SU-DHL-6 (cell line): ENCODE measurements at regions not wholly inside any gene's neighbourhood (a gene's known extent, or its start where the extent isn't known, plus 50 kb on each side); places are given as distances from the start of the nearest gene placed in this dataset.

Experiments used
- H2AFZ ChIP-seq: fragments of 200-600 bp; sonication (generic); 2 replicates; pipeline ENCODE4 v1.6.1; 2014; ENCODE audit warnings: low read depth, mild to moderate bottlenecking, moderate library complexity, mixed read lengths, antibody characterized with exemption, low read length; ENCODE audit not compliant: severe bottlenecking
- H3F3A ChIP-seq: fragments of 200-600 bp; shearing (Covaris generic); 2 replicates; pipeline ENCODE4 v1.6.0; 2016; ENCODE audit warnings: antibody characterized with exemption, mild to moderate bottlenecking; ENCODE audit not compliant: insufficient read depth
- H3K27ac ChIP-seq: fragments of 200-600 bp; sonication (generic); 2 replicates; pipeline ENCODE4 v1.5.1; 2016; ENCODE audit warnings: low read depth, mild to moderate bottlenecking, low read length, moderate library complexity, mixed read lengths
- H3K27me3 ChIP-seq: fragments of 200-600 bp; sonication (generic), shearing (Covaris generic); 2 replicates; pipeline ENCODE4 v1.6.0; 2014; ENCODE audit warnings: mild to moderate bottlenecking, low read length
- H3K36me3 ChIP-seq: fragments of 200-600 bp; sonication (generic); 2 replicates; pipeline ENCODE4 v1.6.1; 2014; ENCODE audit warnings: mild to moderate bottlenecking, low read length, mixed read lengths
- H3K4me2 ChIP-seq: fragments of 300-600, 200-600 bp; shearing (Covaris generic), sonication (generic); 2 replicates; pipeline ENCODE4 v1.6.0; 2014; ENCODE audit warnings: low read length, low read depth, mild to moderate bottlenecking; ENCODE audit not compliant: poor library complexity, severe bottlenecking
- H3K4me3 ChIP-seq: fragments of 200-600 bp; sonication (generic); 2 replicates; pipeline ENCODE4 v1.5.1; 2014; ENCODE audit warnings: antibody characterized with exemption, low read length, mild to moderate bottlenecking, mixed read lengths; ENCODE audit not compliant: insufficient read depth, poor library complexity, severe bottlenecking
- H3K79me2 ChIP-seq: fragments of 200-600 bp; sonication (generic); 2 replicates; pipeline ENCODE4 v1.6.1; 2014; ENCODE audit warnings: mild to moderate bottlenecking, low read length, moderate library complexity; ENCODE audit not compliant: insufficient read depth
- H3K9ac ChIP-seq: fragments of 200-600 bp; sonication (generic); 2 replicates; pipeline ENCODE4 v1.7.0; 2014; ENCODE audit warnings: mild to moderate bottlenecking, low read length
- H3K9me2 ChIP-seq: fragments of 200-600 bp; sonication (generic); replicated peaks from 2 replicates; pipeline ENCODE4 v1.6.1; 2014; ENCODE audit warnings: low read length; ENCODE audit not compliant: insufficient read depth
- H3K9me3 ChIP-seq: fragments of 200-600 bp; sonication (generic); 2 replicates; pipeline ENCODE4 v1.6.1; 2014; ENCODE audit warnings: low read length, mixed read lengths; ENCODE audit not compliant: insufficient read depth
- H4K20me1 ChIP-seq: fragments of 200-600 bp; sonication (generic); 2 replicates; pipeline ENCODE4 v1.6.1; 2014; ENCODE audit warnings: low read depth, mild to moderate bottlenecking, antibody characterized with exemption, low read length, moderate library complexity, mixed read lengths
- CTCF ChIP-seq: fragments of 200-600 bp; sonication (generic); IDR thresholded peaks from one replicate; pipeline ENCODE4 v1.5.1; 2017; ENCODE audit warnings: antibody characterized with exemption, mild to moderate bottlenecking, low read length, moderate library complexity; ENCODE audit not compliant: insufficient read depth, poor library complexity, severe bottlenecking
- EZH2phosphoT487 ChIP-seq: fragments of 200-600 bp; sonication (generic), shearing (Covaris generic); conservative IDR thresholded peaks from 2 replicates; pipeline ENCODE4 v1.6.1; 2018; ENCODE audit warnings: mild to moderate bottlenecking, antibody characterized with exemption, low read length, moderate library complexity, mixed read lengths

- no peak overlapping the region for H3K4me3 ChIP-seq
- no peak overlapping the region for H3K27ac ChIP-seq
- H3F3A ChIP-seq: no peaks in the 10 kb centered on the region
- no peak for TF ChIP-seq EZH2phosphoT487
- no peak for TF ChIP-seq CTCF
- 0 out of 2 replicates have a peak, but pooled peaks cover 4% of the 10 kb centered on the region for H3K9me3 ChIP-seq
- no peak overlapping the region for H2AFZ ChIP-seq
- no peaks in the 10 kb centered on the region for H3K27me3 ChIP-seq
- H3K9me2 ChIP-seq: no peaks in the 10 kb centered on the region
- H3K4me2 ChIP-seq: no peak overlapping the region
- no peaks in the 10 kb centered on the region for H3K36me3 ChIP-seq
- no peak overlapping the region for H3K9ac ChIP-seq
- H4K20me1 ChIP-seq: no peaks in the 10 kb centered on the region
- no peaks in the 10 kb centered on the region for H3K79me2 ChIP-seq
These were observed 277.5 kb downstream of the ETAA1 start for GRCh38 chr2:67674668-67675067.

DNA sequence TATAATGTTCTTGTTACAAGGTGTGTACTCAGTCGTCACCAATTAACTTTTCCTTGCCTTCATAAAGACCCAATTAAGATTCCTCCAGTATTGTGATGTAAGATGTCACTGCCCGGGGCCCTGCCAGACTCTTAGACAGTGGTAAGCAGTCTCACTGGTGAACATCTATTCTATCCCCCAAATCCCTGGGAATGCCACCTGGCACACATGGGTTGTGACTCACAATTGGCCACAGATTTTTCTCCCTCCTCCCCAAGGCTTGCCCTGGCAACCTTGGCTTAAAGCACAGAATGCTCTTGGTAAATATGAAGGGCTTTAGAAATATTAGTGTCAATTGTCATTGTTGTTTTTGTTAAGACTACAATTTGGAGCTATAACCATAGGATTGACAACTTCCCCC, 287.9 kb downstream of the ETAA1 start:
- no peak for TF ChIP-seq CTCF
- no peak for TF ChIP-seq EZH2phosphoT487
- Histone ChIP-seq H3K27me3 (no peaks in the 10 kb centered on the region), H3K79me2 (no peaks in the 10 kb centered on the region), H2AFZ (no peak overlapping the region), H4K20me1 (no peaks in the 10 kb centered on the region), H3K9me3 (no peaks in the 10 kb centered on the region), H3K36me3 (no peaks in the 10 kb centered on the region), H3K9ac (no peak overlapping the region), H3K4me3 (no peak overlapping the region), H3K27ac (no peak overlapping the region), H3K4me2 (no peak overlapping the region), H3K9me2 (no peaks in the 10 kb centered on the region), H3F3A (no peaks in the 10 kb centered on the region)

DNA sequence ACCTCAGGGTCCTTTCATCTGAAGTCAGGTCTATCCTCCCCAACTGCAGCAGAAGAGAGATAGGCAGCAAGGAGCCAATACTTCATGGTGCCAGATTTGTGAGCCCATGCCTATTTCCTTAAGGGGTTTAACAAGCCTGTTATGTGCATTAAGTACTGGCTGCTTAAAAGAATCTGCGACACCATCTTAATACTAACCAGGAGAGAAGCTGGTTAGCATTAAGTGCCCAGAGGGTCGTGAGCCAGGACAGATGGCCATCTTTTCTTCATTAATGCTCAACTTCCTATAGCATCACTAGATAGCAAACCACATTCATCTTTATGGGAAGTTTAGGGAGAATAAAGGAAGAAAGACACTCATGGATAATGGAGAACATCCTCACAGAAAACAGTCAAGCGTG, 289.1 kb downstream of the ETAA1 start:
- no peak overlapping the region for H2AFZ ChIP-seq
- H3K9me3 ChIP-seq: no peaks in the 10 kb centered on the region
- H3K9ac ChIP-seq: no peak overlapping the region
- H3K4me3 ChIP-seq: no peak overlapping the region
- H3K27me3 ChIP-seq: no peaks in the 10 kb centered on the region
- TF ChIP-seq EZH2phosphoT487: no peak
- no peak for TF ChIP-seq CTCF
- H3K9me2 ChIP-seq: no peaks in the 10 kb centered on the region
- H3K79me2 ChIP-seq: no peaks in the 10 kb centered on the region
- H3K4me2 ChIP-seq: no peak overlapping the region
- H3F3A ChIP-seq: no peaks in the 10 kb centered on the region
- no peaks in the 10 kb centered on the region for H4K20me1 ChIP-seq
- H3K27ac ChIP-seq: no peak overlapping the region
- H3K36me3 ChIP-seq: no peaks in the 10 kb centered on the region

GRCh38 chr2:67689186-67689585, 292.1 kb downstream of the ETAA1 start:
- Histone ChIP-seq H3K27ac (no peak overlapping the region), H3K79me2 (no peaks in the 10 kb centered on the region), H3F3A (no peaks in the 10 kb centered on the region), H3K36me3 (no peaks in the 10 kb centered on the region), H2AFZ (no peak overlapping the region), H3K9ac (no peak overlapping the region), H3K27me3 (no peaks in the 10 kb centered on the region), H3K9me2 (no peaks in the 10 kb centered on the region), H4K20me1 (no peaks in the 10 kb centered on the region), H3K9me3 (no peaks in the 10 kb centered on the region), H3K4me2 (no peak overlapping the region), H3K4me3 (no peak overlapping the region)
- TF ChIP-seq EZH2phosphoT487 (no peak), CTCF (no peak)
